SIG-M5 (cell line): ENCODE measurements at regions not wholly inside any gene's neighbourhood (a gene's known extent, or its start where the extent isn't known, plus 50 kb on each side); places are given as distances from the start of the nearest gene placed in this dataset.
"Not testable (repeated sequence)": the region's sequence is repeated elsewhere in the genome, so short reads cannot be mapped to it uniquely, and the experiment has no call there.

Source experiments
- DNase-seq: peaks from one replicate; lab custom pipeline; 2025; lab: John Stamatoyannopoulos, UW

DNA sequence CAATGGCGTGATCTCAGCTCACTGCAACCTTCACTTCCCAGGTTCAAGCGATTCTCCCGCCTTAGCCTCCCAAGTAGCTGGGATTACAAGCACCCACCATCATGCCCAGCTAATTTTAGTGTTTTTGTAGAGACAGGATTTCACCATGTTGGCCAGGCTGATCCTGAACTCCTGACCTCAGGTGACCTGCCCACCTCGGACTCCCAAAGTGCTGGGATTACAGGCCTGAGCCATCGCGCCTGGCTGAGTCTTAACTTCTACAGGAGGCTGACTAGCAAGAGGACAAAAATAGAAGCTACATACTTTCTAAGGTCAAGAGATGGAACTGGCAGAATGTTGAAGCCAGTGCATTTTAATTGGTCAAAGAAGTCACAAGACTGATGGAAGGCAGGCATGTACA lies 2296.2 kb upstream of the RAG2 start:
- DNase-seq, result not testable (repeated sequence)

DNA sequence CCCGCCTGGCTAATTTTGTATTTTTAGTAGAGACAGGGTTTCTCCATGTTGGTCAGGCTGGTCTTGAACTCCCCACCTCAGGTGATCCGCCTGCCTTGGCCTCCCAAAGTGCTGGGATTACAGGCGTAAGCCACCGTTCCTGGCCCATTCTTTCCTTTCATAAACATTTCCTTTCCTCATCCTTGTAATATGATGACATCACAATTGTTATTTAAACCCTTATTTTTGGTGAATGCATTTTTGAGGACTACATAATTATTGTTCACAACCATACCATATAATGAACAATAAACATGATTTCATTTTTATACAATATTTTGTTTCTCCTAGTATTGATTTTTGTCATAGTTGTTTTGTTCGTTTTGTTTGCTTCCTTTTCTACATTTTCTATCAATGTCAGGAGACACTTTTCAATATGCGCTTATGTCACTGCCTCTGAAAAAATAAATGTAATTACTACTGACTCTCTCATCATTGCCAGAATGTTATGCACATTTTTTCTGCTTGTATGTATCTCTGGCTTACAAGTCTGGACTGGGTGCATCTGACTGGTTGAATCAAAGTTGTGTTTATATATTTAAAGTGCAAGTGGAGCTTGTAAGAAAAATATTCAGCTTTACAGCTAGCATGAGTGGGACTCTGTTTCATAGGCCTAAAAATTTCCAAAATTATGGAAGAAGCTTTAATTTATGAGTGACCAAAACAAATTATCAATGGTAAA lies 2286.3 kb upstream of the RAG2 start:
- no peak for DNase-seq

DNA sequence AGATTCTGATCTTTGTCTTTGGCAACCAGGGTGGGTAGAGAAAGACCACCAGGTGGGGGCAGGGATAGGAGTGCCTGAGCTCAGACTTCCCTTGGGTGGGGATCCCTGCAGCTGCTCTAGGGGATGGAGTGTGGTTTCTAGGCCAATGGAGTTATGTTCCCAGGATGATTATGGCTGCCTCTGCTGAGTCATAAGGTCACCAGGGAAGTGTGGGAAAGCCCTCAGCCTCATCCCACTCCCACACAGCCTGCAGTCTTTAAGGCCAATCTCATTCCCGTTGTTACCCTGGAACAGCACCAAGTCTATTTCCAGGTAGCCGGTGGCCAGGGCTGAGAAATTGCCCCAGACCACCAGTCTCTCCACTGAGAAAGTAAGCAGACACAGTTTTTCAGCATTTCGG lies 2269.3 kb upstream of the RAG2 start:
- DNase-seq, result no peak

DNA sequence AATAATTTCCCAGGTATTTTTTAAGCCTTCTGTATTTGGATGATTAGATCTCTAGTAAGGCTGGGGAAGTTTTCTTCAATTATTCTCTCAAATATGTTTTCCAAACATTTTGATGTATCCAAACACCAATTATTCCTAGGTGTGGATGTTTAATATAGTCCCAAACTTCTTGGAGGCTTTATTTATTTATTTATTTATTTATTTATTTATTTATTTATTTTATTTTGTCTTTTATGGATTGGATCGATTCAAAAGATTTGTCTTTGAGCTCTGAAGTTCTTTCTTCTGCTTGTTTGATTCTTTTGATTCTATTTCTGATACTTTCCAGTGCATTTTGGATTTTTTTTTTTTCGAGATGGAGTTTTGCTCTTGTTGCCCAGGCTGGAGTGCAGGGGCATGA lies 2267.9 kb upstream of the RAG2 start:
- DNase-seq, result no peak

DNA sequence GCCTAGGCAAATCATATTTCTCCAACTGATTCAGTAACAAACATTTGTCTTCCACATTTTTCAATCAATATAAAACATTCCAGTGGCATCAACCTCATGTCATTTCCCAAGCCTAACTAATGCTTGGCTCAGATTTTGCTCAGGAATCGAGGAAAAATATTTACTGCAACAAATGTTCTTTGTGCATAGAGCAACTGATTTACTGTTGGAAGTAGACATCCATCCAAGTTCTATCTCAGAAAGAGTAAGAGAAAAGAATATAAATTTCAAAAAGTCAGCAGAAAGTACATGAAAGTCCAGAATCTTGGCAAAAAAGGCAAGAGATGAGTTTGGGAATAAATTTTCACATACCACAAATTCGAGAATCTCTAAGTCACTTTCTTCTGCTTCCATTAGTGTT lies 2245.0 kb upstream of the RAG2 start:
- DNase-seq, result no peak

DNA sequence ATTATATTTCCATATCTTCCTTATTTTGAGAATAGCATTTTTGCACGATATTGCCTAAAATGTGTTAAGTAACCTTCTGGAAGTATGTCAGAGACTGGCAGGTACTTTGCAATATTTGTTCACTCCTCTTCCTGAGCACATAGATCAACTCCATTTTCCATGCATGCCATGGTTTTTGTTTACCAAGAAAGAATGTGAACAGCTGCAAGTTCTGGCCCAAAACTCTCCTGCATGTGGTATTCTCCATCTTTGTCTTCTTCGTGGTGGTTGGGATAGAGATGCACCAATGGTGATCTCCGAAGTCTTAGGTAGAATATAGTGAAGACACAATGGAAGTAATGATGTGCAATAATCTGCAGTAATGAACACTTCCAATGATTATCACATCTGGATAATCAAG lies 2241.0 kb upstream of the RAG2 start:
- DNase-seq, result no peak

DNA sequence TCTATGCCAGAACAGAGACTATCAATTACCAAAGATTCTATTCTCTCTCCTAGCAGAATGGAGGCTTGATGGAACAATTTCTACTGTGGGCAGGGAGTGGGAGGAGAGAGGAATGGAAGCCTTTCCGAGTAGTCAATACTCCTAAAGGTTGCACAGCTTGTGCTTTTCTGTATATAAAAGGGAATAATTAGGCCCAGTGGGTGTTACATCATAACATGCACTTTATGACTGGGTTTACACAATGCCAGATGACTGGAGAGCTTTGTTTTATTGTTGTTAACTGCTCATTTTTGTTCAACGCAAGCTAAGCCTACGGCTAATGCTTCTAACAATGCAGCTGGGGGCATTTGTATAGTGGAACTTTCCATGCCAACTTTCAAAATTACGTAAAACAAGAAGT lies 2237.9 kb upstream of the RAG2 start:
- DNase-seq, result no peak

DNA sequence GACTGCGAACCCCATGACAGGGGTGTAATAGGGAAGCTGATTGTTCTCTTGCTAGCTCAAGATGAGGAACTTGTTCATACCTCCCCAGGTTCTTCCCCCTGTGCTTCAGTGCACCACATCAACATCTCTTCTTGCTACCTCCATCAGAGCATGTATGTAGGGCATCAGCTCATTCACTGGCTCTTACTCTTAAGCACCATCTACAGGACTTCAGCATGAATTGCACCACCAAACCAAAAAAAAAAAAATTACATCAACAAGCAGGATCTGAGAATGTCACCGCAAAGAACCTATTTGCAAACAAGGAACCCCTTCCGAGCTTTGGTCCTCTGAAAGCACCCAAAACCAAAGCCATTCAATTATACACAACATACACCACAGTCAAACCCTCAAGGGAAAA lies 2226.5 kb upstream of the RAG2 start:
- no peak for DNase-seq

DNA sequence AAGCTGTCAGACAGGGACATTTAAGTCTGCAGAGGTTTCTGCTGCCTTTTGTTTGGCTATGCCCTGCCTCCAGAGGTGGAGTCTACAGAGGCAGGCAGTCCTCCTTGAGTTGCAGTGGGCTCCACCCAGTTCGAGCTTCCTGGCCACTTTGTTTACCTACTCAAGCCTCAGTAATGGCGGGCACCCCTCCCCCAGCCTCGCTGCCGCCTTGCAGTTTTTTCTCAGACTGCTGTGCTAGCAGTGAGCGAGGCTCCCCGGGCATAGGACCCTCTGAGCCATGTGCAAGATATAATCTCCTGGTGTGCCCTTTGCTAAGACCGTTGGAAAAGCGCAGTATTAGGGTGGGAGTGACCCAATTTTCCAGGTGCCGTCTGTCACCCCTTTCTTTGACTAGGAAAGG lies 2223.8 kb upstream of the RAG2 start:
- not testable (repeated sequence) for DNase-seq

DNA sequence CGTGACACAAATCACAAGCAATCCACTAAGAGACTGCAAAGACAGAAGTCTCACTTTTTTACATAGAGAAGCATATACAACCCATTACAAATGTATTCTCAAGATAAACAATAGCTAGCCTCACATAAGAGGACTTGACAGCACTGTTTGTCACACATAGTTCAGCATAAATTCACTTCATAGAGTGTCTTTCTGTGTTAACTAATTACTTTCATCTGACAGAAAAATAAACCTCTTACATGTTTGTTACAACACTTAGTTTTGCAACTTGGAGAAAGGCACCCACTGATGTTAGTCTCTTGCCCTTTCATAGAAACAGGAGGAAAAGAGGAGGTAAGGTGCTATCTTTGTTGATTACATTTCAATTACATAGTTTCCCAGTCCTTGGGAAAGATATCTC lies 2221.9 kb upstream of the RAG2 start:
- no peak for DNase-seq

DNA sequence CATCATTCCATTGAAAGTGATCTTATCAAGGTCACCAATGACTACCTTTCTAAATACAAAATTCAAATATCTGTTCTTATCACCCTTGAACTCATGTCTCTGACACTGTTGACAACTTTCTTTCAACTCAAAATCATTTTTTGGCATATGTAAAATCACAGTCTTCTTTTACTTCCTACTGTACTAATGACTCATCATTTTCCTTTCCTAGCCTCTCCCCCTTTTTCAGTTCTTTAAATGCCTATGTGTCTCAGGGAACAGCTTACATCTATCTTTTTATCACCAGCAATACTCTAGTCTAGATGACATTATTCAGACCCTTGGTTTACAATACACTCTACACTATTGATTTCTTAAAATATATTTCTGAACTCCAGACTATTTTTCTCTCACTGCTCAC lies 2220.7 kb upstream of the RAG2 start:
- no peak for DNase-seq

DNA sequence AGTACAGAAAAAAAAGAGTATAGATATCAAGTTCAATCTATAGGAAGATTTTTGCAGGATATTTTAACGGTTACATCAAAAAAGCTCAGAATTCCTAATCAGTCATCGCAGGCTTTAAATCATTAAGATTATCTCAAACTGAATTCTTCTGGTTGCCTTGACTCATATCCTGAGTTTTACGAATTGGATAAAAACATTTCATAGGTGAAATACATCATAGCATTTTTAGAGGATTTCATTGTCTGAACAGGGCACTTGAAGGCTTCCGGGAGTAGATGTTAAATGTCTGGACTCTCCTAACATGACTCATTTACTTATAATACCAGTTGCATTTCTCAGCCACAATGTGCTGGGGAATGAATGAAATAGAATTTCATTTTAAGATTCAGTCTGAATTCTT lies 2216.6 kb upstream of the RAG2 start:
- no peak for DNase-seq

DNA sequence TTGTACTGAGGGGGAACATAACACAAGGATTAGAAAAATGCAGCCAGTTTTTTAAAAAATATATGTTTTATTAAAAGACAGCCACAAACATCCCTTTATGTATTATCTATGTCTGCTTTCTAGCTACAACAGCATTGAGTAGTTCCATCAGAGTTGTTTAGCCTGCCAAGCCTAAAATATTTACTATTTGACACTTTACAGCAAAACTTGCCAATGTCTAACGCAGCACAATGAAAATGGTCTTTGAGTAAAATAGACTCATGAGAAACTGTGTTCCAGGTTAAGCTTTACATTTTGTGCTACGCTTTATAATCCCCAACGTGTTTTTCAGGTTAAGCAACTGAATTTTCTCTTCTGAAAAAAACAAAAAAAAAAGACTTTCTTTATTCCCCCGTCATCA lies 2211.5 kb upstream of the RAG2 start:
- no peak for DNase-seq

DNA sequence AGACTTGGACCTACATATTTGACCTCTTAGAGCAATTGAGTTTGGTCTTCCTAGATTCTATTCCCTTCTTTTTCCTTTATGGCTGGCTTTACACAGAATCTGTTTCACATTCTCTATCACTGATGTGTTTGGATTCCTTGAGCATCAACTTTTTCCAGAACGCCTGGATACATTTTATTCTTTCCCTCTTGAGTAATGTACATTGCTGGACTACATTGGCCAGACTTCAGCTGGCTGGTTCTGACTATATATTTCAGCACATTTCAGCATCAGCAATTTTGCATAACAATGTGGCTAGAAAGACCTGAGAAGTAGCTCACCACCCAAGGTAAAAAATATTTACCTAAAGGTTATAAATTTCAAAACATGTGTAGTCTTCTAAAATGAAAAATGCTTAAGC lies 2198.2 kb upstream of the RAG2 start:
- DNase-seq, result no peak

DNA sequence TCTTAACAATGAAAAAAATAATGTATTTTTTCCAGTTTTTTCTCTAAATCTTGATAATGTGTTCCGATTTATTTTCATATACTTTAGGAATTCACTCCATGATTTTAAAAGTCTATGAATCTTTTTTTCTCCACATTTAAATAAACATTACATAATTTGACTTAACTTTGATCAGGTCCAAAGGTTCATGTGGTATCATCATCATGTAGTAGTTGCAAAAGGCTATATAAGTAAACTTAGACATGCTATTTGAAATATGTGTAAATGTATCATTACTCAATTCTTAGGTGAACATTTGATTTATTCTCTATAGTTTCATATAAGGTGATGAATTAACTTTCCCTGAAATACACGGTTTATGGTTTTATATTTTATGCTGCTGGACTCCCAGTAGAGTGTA lies 2197.0 kb upstream of the RAG2 start:
- no peak for DNase-seq

DNA sequence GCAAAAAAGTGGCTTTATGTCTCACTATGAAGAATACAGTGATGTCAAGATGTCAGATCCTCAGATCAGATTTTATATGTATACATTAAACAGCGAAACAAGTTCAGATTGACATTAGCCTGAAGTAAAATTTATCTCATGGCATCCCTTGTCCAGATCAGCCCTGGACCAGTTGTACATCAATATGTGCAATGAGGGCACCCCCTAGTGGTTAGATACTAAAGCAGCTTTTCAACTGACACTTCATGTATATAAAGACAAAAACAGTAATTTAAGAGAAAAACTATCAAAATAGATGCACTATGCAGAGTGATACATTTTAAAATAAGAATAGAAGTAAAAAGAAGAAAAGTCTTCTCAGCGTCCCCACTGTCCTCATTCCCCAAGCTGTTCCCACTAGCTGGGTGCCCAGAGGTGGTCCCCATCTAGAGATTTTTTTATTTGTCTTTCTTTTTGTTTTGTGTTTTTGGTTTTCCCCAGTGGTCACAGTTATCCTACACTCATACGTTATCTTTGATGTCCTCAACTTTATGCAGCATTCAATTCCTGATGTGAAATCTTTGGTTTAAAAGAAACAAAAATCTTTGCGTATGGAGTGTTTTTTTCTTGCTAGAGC lies 2193.4 kb upstream of the RAG2 start:
- DNase-seq, result no peak

DNA sequence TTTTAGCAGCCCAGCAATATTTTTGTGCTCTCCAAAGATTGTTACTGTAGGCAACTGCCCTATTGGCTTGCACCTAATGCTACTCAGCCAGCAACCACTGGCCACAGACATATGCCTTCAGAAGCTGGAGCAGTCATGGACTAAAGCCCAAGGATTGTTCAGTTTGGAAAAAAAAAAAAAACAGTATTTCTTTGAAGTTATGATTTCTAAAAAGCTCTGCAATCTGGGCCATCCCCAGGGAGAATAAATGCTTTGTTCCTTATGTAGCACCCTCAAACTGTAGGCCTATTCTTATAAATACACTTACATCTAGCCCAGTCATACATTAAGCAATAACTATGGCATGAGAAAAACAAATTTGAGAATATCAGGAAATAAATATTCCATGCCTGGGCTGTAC lies 2190.5 kb upstream of the RAG2 start:
- DNase-seq, result no peak

DNA sequence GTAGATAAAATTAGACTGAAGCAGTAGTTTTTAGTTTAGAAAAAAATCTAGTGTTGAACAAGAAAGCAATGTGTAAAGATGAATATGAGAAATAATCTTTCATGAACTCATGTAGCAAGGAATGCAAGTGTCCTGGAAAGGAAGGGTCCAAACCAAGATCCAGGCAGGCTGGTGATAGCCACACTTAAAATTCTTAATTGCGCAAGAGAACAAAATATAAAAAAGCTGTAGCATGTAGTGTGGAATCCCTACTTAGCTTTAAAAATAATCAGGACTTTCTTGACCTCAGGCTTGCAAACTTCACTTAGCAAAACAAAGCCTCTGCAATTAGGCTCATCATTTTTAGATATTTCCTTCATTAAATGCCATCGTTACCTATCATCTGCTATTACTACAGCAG lies 2186.1 kb upstream of the RAG2 start:
- no peak for DNase-seq

DNA sequence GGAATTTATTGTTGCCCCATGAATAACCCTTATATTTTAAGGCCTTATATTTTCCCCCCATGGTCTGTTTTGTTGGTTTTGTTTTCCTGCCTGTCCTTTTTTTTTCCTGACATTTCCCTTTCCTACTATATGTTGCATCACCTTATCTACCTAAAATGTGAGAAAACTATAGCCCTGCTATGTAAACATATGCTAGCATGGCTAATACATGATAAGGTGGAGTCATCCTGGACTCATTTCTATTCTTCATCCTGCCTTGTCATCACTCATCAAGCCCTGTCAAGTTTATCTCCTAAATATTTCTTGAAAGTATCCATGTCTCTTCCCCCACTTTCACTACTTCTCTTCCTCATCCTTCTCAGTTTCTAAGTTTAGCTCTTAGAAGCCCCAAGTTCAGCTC lies 2168.8 kb upstream of the RAG2 start:
- DNase-seq, result no peak

DNA sequence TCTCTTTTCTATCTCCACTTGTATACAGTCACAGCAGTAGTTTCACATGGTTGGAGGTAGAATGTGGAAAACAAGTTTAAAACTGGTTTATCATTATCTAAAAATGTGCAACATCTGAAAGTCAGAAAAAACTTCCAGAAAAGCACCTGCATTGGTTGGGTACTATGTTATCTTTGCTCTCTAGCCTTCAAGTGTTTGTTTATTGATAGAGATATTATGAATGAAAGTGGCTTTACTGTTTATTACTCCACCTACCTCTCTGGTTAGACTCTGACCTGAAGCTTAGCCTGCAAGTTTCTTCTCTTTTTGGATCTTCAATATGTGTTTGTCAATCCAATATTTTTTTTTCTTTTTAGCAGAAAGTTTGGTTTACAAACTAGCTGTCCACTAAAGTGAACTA lies 2161.4 kb upstream of the RAG2 start:
- DNase-seq, result no peak

DNA sequence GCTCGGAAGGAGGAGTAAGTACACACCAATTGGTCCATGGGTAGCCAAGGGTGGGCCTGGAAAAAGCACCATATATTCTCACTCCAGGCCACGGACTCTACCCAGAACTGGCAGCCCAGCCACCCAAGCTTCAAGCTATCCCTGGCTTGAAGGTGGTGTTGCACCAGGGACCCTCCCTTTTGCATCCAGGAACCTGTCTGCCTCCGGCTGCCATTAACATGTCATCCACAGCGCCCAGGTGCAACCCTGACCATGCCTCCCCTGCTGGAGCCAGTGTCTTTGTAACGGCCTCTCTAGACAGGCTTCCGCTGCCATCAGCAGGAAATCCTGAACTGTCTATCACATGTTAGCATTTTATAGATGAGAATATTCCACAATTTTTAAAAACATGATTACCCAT lies 2158.5 kb upstream of the RAG2 start:
- DNase-seq, result no peak

DNA sequence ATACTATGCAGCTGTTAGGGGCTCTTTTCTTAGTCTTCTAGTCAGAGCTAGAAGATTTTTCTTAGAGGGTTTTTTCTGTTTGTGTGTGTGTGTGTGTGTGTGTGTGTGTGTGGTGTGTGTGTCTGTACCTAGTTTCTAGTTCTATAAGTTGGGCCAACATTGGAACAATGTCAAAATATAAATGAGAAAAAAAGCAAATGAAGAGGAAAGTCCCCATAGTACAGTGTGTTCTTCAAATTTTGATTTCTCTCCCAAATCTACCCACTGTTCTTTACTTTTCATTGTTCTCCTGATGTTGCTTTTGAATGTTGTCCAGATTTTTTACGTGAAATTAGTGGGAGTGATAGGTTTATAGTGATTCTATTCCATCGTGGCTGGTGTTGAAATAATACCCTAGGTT lies 2153.4 kb upstream of the RAG2 start:
- DNase-seq, result no peak

DNA sequence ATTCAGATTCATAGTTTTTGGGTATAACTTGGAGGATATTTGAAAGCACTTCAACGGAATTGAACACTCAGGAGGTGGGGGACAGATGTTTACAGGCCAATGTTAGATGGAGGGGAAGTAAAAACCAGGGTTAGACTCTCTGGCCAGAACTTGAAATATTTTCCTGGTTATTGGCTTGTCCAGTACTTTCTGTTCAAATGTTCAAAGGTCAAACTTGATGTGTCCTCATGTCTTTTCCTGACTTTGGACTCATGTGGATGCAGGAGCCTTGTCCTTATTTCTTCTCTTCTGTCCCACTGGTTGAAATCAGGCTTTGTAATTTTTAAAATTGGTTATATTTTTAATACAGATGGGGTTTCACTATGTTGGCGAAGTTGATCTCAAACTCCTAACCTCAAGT lies 2148.5 kb upstream of the RAG2 start:
- DNase-seq, result not testable (repeated sequence)

DNA sequence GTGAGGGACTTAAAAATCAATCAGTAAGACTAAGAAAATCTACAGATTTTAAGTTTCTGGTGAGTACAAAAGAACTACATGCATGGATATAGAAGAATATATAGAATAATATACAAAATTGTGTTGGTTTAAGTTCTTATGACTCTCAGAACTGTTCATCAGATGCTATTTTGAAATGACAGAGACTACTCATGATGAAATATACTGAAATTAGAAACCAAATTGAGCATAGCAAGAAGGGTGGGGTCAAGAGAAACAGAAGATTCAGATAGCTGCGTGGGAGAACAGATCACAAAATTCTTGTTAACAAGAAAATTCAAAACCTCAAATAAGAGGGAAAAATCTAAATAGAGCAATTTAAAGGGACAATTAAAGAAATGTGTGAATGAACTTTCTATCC lies 2125.3 kb upstream of the RAG2 start:
- no peak for DNase-seq
